Tibial artery (tissue), 4 donors: ENCODE measurements at regions not wholly inside any gene's neighbourhood (a gene's known extent, or its start where the extent isn't known, plus 50 kb on each side); places are given as distances from the start of the nearest gene placed in this dataset.

Experiments used
- DNase-seq, 2 donors: peaks; one replicate each; pipeline ENCODE4 v3.0.0-alpha.2; 2019
- H3K27ac ChIP-seq, 2 donors: fragments of 200-600 bp; sonication (generic) in 1 of 2; 1 replicate in 1 of 2; 2 replicates in 1 of 2; pipeline ENCODE4 v1.5.1; 2018 to 2019; ENCODE audit warnings: mild to moderate bottlenecking in 1 of 2
- H3K27me3 ChIP-seq, 2 donors: fragments of 200-600 bp; sonication (generic) in 1 of 2; one replicate each; pipeline versions ENCODE4 v1.5.1 to v1.6.0; 2016 to 2019
- H3K36me3 ChIP-seq, 3 donors: fragments of 200-600 bp; sonication (generic) in 2 of 3; one replicate each; pipeline ENCODE4 v1.5.1; 2016 to 2019; ENCODE audit warnings: mild to moderate bottlenecking in 2 of 3
- H3K4me1 ChIP-seq, 4 donors: fragments of 200-600 bp; sonication (generic) in 2 of 4; 1 replicate in 3 of 4; 2 replicates in 1 of 4; pipeline ENCODE4 v1.5.1; 2016 to 2019
- H3K4me3 ChIP-seq, 2 donors: fragments of 200-600 bp; sonication (generic) in 1 of 2; 1 replicate in 1 of 2; 2 replicates in 1 of 2; pipeline ENCODE4 v1.5.1; 2018 to 2019; ENCODE audit warnings: mild to moderate bottlenecking in 2 of 2
- H3K9me3 ChIP-seq, 3 donors: fragments of 200-600 bp; sonication (generic) in 1 of 3; one replicate each; pipeline ENCODE4 v1.5.1; 2016 to 2019
- CTCF ChIP-seq, 2 experiments: fragments of 200-600 bp in 1 of 2; fragments of 450-650 bp in 1 of 2; IDR thresholded peaks; one replicate each; pipeline ENCODE4 v1.5.1; 2017 to 2019; ENCODE audit warnings: antibody characterized with exemption in 2 of 2, mild to moderate bottlenecking in 1 of 2, moderate library complexity in 1 of 2
- intact Hi-C: fragments of 100-400 bp; cut with DNase I; formaldehyde crosslinking; loops from one replicate; pipeline ENCODE4 v1.15.0; 2023; ENCODE audit warnings: low total_unique reads

GRCh38 chr11:45382133-45382878 lies 96.2 kb upstream of the SYT13 start:
- no peak for DNase-seq
- Histone ChIP-seq H3K9me3 (no peaks in the 10 kb centered on the region), H3K36me3 (no peaks in the 10 kb centered on the region), H3K27ac (no peak overlapping the region), H3K4me3 (no peak overlapping the region), H3K4me1 (peaks cover 0 to 12% (median 4%) of the 10 kb centered on the region in 4 donors), H3K27me3 (peaks cover 0 to 25% of the 10 kb centered on the region in 2 donors)
- intact Hi-C loops: no loop called here
- TF ChIP-seq CTCF (IDR thresholded peaks at IDR 0.05): no peak

DNA sequence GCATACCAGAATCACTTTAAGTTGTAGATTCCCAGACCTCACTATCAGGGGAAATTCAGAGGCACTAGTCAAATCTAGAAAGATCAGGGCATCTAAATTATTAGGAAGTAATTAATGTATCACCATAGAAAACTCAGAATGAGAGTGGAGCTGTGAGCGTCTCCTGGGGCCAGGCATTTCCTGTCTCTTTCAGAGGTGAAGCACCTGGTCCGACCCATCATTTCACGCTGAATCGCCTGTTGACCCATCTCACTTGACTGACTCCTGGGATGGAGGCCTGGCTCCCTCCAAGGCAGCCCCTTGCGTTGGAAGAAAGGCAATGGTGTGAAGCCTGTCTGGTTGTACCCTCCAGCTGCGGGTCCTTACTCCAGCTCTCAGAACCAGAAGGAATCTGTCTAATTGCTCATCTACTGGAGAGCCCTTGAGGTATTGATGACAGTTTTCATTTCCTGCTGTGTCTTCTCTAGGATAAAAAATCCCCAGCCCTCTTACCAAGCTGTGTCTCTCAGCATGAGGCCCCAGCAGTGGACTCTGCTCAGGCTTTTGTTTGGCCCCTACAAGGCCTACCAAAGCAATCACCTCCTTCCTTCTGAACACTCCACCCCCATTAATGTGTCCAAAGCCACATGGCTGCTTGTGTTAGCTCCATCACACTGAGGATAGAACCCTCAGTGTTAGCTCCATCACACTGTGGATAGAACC lies 93.2 kb upstream of the SYT13 start:
- no peak overlapping the region for H3K27ac ChIP-seq
- no peaks in the 10 kb centered on the region for H3K36me3 ChIP-seq
- no peaks in the 10 kb centered on the region for H3K9me3 ChIP-seq
- intact Hi-C loops: loop anchor here (10.0 kb wide), 1 partner anchor 275 kb away; no protein-coding TSS in a partner anchor
- peaks cover 0 to 12% (median 4%) of the 10 kb centered on the region in 4 donors for H3K4me1 ChIP-seq
- H3K4me3 ChIP-seq: no peak overlapping the region
- DNase-seq: no peak
- no peak for TF ChIP-seq CTCF (IDR thresholded peaks at IDR 0.05)
- H3K27me3 ChIP-seq: peaks cover 0 to 10% of the 10 kb centered on the region in 2 donors

DNA sequence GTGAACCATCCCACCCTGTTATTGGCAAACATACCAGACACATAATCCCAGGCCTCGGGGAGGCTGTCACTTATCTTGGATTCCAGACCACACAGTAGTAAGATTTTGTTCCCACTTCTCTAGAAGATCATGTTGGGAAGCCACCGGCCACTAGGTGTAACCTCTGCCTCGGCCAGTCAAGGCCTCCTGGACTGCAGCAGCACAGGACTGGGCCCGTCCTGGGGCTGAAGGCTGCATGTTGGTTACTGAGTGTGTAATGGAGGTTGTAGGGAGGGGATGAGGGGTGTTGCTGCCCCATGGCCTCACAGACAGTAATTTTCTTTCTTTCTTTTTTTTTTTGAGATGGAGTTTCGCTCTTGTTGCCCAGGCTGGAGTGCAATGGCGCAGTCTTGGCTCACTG lies 92.4 kb upstream of the SYT13 start:
- H3K27ac ChIP-seq: no peak overlapping the region
- H3K9me3 ChIP-seq: no peaks in the 10 kb centered on the region
- TF ChIP-seq CTCF (IDR thresholded peaks at IDR 0.05): no peak
- H3K36me3 ChIP-seq: no peaks in the 10 kb centered on the region
- DNase-seq: no peak
- H3K4me1 ChIP-seq: peaks cover 0 to 11% (median 4%) of the 10 kb centered on the region in 4 donors
- no peak overlapping the region for H3K4me3 ChIP-seq
- intact Hi-C loops: loop anchor here (10.0 kb wide), 1 partner anchor 276 kb away; no protein-coding TSS in a partner anchor
- H3K27me3 ChIP-seq: peaks cover 0 to 10% of the 10 kb centered on the region in 2 donors

GRCh38 chr11:45374653-45375059 lies 88.5 kb upstream of the SYT13 start:
- Histone ChIP-seq H3K27ac (no peak overlapping the region), H3K27me3 (peaks cover 0 to 20% of the 10 kb centered on the region in 2 donors), H3K9me3 (no peaks in the 10 kb centered on the region), H3K36me3 (no peaks in the 10 kb centered on the region), H3K4me1 (peaks cover 0 to 4% (median 0%) of the 10 kb centered on the region in 4 donors), H3K4me3 (no peak overlapping the region)
- intact Hi-C loops: loop anchor here (5.0 to 10.0 kb wide), 2 partner anchors 280 to 398 kb away; no protein-coding TSS in a partner anchor
- no peak for DNase-seq
- TF ChIP-seq CTCF (IDR thresholded peaks at IDR 0.05): no peak

- Histone ChIP-seq H3K27ac (no peak overlapping the region), H3K9me3 (no peaks in the 10 kb centered on the region), H3K4me3 (no peak overlapping the region), H3K36me3 (no peaks in the 10 kb centered on the region), H3K27me3 (peaks cover 0 to 24% of the 10 kb centered on the region in 2 donors), H3K4me1 (peaks cover 0 to 4% (median 0%) of the 10 kb centered on the region in 4 donors)
- no peak for DNase-seq
- no peak for TF ChIP-seq CTCF (IDR thresholded peaks at IDR 0.05)
- intact Hi-C loops: loop anchor here (5.0 to 10.0 kb wide), 2 partner anchors 281 to 398 kb away; no protein-coding TSS in a partner anchor
Measured at GRCh38 chr11:45374130-45374529, 88.0 kb upstream of the SYT13 start.
